Fibroblast of skin of left biceps (primary cell): ENCODE measurements at regions not wholly inside any gene's neighbourhood (a gene's known extent, or its start where the extent isn't known, plus 50 kb on each side); places are given as distances from the start of the nearest gene placed in this dataset.

Source experiments
- DNase-seq, 2 experiments: peaks; one replicate each; pipeline ENCODE4 v3.0.0-alpha.2; 2013; ENCODE audit warnings: low read depth in 2 of 2

DNA sequence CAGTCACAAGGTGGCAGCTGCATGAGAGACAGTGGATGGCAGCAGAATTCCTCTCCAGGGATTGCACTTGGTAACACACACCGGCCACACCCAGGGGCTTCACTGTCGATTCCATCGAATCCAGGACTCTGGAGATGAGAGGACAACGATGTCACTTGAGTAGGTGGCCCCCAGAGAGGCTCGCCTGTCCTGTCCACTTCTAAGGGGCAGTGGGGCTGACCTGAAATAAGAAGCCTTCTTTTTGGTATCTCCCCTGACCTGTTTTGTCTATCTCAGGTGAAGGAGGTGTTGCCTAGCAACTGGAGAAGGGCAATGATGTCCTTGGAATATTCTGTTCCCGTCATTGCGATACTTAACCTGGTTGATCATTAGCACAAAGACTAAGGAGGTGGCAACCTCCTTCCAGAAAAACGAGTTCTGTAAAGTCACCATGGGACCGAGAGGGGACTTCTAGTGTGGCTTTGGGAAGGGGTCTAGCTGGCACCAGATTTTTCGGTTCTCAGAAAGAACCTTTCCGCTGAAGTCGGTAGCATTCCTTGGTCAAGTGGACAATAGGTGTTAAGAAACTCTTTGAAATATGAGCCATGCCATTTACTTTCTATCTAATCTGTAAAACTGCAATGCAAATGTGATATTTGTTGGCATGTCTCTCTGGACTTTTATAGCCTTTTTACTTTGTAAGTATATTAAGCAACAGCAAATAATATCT is 85.2 kb upstream of the TMPRSS2 start:
- DNase-seq, result no peak

DNA sequence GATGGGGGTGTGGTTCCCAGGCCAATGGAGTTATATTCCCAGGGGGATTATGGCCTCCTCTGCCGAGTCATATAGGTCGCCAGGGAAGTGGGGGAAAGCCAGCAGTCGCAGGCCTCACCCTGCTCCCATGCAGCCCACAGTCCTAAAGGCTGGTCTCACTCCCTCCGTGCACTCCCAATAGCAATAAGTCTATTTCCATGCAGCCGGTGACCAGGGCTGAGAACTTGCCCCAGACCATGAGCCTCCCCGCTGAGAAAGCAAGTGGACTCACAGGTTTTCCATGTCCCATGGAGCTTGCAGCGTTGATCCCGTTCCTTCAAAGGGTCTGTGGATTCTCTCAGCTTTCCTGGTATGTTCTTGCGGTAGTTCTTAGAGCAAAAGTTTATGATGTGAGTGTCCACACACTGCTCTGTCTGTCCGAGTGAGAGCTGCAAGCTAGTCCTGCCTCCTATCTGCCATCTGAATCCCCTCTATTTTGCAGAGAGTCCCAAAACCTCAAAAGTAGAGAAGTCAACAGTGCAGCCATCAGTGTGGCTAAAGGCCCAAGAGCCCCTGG is 81.7 kb upstream of the TMPRSS2 start:
- no peak for DNase-seq

DNA sequence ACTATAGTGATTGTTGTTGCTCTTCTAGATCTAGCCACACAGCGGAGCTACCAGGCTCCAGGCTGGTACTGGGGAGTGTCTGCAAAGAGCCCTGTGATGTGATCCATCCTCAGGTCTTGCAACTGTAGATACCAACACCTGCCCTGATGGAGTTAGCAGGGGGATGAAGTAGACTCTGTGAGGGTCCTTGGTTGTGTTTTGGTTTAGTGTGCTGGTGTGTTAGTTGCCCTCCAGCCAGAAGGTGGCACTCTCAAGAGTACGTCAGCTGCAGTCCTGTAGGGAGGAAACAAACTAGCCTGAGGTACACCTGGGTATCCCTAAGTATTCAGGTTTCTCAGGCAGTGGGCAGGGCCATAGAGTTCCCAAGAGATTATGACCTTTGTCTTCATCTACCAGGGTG is 81.2 kb upstream of the TMPRSS2 start:
- no peak for DNase-seq

DNA sequence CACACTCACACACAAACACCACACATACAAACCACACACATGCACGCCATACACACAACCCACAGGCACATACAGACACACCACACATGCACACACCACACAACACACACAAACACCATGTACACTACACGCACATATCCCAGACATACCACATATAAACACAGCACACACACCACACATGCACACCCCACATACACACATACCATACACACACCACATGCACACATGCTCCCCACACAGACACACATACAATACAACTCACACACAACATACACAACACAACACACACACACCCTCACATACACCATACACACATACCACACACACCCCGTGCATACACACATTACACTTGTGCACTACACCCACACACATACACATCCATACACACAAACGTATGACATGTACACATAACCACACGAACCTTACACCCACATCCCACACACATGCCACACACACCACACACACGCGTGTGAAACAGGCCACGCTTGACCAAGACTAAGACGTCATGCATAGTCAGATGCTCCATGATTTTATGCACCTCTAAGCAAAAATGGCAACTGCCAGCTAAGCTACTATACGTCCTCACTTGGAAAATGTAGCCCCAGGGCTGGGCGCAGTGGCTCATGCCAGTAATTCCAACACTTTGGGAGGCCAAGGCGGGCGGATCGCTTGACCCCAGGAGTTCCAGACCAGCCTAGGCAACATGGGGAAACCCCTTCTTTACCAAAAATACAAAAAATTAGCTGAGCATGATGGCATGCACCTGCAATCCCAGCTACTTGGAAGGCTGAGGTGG is 77.4 kb upstream of the TMPRSS2 start:
- DNase-seq, result no peak

DNA sequence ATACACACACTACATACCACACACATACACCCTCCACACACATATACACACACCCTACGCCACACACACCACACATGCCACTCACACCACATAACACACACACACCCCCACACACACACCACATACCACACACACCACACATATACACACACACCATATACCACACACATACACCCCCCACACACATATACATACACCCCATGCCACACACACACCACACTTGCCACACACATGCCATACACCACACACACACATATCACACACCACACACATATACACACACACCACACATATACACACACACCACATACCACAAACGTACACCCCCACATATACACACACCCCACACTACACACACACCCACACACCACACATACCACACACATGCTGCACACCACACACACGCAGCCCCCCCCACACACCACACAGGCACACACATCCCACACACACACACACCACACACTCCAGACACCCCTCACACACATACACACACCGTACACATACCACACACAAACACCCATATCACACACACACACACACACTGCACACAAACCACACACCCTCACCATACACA is 76.7 kb upstream of the TMPRSS2 start:
- no peak for DNase-seq

DNA sequence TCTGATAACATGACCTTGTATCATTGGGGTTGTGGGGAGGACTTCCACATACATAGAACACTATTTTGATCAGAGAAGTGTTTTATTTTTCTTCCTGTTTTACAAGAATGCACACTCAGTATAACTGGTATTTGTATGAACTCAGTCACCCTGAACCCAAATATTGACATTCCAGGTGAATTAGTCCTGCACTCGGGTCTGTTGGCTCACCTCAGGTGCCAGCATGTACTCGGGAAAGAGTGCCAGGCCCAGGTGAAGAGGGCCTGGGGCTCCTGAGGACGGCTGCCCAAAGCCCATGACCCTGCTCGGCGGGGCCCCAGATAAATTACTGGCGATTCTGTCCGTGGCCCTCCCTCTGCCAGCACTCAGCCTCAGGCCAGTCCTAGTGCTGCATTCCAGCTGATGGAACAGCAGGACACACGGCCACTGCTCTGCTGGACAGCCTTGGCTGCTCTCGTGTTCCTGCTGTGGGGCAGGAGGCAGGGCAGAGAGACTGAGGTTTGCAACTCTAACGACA is 75.4 kb upstream of the TMPRSS2 start:
- no peak for DNase-seq

DNA sequence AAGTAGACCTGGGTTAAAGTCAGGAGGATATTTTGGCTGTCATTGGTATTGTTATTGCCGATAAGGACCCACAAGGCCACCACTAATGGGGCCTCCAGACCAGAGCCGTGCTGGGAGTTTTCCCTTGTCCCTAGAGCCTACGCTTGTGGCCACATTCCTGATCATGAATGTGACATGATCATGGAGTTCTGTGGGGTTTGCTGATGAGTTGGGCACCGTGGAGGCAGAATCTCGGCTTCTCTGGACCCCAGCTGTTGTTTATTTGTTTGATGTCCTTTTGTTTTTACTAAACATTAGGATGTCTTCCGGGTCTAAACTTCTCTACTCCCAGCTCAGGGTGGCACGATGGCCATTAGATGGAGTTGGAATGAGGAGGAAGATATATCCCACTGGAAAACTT is 74.9 kb upstream of the TMPRSS2 start:
- DNase-seq, result no peak

DNA sequence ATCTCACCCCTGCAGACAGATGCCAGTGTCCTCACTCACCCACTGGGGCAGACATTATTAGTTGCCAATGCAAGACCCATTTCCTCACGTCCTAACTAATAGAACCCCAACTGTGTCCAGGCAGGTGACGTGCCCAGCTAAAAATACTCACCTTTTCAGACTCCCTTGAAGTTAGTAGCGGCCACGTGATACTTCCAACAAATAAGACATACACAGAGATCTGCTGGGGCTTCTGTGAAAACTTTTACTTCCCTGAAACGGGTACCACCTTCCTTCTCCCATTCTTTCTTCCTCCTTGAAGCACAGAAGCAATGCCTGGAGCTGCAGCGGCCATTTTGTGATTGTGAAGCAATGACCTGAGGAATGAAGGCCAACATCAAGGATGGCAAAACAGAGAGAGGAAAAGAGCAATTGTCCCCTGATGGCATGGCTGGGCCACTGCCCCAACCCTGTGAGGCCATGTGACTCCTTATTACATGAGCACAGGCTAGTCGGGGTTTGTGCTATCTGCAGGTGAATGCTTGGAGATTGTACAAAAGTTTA is 74.4 kb upstream of the TMPRSS2 start:
- no peak for DNase-seq

DNA sequence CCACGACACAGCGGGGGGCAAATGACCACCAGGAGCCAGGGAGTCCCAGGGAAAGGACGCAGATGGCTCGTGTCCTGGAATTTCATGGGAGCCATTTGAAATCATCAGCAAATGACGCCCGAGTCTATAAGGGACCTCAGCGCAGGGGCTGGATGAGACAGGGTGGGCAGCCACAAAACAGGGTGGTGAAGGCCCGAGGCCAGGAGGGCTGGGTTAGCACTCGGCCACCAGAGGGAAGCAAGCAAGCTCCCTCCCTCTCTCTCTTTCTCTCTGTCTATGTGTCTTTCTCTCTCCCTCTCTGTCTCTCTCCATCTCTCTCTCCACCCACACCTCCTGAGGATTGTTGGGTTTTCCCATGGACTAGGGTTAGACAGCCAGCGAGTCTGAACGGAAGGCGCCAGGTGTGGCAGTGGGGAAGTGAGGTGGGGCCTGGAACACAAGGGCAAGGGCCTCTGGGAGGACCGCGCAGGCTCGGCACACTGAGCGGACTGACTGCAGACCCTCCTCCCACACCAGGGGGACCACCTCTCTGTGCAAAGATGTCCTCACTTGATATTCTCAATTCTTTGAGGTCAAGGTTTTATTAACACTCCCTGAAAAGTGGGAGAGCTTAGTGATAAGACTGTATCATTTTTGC is 73.8 kb upstream of the TMPRSS2 start:
- no peak for DNase-seq

DNA sequence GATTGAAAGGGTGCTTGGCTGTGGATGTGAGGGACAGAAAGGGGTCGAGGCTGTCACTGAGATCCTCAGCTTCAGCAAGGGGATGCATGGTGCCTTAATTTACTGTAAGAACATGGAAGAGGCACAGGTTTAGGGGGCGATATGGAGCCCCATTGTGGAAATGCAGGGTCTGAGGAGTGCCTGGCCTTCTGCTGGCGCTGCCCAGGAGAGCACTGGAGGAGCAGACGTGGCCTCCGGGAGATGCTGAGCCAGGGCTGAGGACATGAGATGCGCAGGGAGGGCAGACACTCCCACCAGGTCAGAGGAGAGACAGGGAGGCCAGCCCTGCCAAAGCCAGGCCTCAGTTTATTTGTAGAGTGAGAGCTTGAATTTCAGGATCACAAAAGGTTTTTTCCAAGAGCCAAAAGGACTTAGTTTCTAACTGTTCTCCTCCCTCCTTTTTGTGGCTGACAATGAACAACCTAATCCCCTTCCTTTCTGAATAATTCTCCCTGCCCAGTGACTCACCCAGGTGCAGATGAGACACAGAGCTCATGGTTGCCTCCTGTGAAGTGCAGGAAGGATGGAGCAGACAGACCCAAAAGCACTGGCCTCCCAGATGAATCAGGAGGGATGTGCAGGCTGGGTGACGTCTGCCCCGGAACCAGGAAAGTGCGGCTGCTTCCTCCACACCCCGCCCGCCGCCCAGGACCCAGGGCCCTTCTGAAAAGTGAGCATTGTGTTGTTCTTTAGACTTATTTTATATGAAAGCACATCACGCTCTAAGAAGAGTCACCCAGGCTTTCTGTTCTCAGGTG is 73.0 kb upstream of the TMPRSS2 start:
- DNase-seq, result no peak

DNA sequence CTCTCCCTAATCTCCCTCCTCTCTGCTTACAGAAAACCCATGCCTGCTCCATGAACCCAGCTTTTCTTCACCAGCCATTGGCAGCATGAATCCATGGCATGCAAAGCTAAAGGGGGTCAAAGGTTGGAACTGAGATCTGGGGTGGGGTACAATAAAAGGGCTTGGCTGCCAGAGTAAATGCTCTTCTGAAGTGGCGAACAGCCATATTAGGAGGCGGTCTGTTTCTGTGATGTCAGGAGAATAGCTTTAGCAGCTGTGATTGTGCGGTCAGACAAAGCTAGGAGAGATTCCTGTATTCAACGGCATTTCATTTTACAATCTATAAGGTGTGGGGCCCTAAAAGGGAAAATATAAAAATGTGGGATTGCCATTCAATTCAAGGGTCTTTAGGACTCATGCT is 71.7 kb upstream of the TMPRSS2 start:
- DNase-seq, result no peak

DNA sequence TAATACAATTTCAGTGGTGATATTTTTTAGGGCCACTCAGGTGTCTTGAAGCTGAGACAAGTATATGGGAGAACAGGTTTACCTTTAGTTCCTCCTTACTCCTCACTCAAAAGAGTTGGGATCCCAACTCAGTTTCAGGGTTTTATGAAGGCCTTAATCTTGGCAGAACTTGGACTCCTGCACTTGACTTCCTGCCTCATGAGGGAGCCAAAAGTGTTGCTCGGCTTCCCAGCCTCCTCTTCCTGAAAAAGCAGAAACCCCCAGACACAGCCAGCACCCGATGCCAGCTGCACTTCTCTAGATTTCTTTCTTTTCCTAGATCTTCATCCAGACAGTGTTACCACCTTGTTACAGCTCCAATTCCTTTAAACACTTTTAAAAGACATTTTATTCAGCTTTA is 70.8 kb upstream of the TMPRSS2 start:
- DNase-seq, result no peak

DNA sequence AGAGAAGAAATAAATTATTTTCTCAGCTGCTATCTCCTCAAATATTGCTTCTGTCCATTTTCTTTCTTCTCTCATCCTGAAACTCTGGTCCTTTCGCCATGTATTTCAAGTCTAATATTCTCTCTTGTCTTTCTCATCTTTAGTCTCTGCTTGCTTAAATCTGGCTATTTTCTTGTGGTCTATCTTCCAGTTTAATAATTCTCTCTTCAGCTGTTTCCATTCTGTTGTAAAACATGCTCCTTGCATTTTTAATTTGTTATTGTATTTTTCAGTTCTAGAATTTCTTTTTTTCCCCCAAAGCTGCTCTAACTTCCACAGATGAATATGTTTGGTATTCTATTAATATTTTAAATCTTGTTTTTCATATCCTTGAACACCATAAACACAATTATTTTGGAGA is 70.1 kb upstream of the TMPRSS2 start:
- no peak for DNase-seq

DNA sequence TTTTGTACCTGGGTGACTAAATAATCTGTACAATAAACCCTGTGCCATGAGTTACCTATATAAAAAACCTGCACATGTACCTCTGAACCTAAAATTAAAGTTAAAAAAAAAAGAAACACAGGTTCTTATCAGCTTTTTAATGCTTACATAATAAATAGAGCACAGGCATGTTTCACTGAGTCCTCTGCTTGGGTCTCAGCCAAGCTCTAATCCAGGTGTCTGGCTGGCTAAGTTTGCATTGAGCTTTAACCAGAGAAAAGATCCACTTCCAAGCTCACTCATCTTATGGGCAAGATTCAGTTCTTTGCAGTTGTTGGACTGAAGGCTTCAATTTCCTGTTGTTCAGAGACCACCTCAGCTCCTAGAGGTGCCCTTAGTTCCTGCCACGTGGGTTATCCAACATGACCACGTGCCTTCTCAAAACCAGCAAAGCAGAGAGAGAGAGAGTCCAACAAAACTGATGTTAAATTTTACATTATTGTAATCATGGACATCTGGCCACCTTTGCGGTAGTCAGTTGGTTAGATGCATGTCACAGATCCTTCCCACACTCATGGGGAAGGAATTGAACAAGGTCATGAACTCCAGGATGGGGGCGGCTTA is 68.2 kb upstream of the TMPRSS2 start:
- DNase-seq, result no peak

DNA sequence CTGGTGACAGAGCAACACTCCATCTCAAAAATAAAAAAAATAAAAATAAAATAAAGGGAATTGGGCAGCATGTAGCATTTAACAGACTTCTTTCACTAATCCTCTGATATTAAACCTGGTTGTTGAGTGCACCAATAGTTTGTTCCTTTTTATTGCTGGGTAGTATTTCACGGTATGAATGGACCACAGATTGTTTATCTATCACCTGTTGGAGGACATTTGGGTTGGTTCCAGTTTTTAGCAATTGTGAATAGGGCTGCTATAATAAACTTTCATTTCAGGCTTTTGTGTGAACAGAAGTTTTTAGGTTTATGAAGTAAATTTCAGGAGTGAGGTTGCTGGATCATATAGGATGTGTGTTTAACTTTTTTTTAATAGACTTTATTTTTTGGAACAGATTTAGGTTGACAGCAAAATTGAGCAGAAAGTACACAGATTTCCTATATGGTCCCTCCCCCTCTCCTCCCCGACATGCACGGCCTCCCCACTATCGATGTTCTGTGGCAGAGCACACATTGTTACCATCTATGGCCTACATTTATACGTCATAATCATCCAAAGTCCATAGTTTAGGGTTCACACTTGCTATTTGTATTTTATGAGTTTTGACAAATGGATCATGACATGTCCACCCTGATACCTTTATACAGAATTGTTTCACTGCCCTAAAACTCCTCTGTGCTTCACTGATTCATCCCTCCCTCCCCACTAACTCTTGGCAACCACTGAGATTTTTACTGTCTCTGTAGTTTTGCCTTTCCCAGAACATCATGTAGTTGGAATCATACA is 66.1 kb upstream of the TMPRSS2 start:
- no peak for DNase-seq

DNA sequence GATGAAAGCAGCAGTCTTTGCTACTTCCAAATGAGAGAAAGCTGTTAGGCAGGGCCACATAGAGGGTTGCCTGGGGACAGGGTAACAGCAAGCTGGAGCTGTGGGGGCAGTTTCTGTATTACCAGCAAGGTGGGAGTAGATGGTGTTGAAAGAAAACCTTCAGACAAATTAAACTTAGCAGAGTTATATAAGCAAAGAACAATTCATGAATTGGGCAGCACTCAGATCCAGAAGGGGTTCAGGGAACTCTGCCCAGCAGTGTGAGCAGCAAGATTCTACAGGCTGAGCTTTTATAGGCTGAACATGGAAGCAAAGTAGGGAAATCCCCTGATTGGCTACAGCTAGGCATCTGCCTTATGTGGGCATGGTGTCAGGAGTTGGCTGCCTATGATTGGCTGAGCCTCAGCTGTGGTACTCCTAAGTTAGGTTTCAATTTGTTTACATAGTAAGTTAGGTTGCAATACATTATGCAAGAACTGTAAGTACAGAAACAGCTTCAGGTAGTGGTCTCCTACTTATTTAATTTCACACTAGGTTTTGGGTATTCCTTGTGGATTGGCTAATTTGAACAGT is 64.1 kb upstream of the TMPRSS2 start:
- DNase-seq, result no peak

DNA sequence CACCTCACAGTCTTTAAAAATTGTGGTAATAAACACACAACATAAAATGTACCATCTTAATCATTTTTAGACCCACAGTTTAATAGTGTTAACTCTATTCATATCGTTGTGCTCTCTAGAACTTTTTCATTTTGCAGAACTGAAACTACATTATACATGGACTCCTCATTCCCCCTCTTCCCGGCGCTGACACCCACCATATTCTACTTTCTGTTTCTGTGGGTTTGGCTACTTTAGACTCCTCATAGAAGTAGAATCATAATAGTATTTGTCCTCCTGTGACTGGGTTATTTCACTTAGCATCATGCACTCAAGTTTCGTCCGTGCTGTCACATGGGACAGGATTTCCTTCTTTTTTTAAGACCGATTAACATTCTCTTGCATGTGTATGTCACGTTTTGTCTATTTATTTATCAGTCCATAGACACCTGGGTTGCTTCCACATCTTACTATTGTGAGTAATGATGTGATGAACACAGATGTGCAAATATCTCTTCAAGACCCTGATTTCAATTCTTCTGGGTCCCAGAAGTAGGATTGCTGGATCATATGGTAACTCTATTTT is 62.9 kb upstream of the TMPRSS2 start:
- DNase-seq, result no peak

DNA sequence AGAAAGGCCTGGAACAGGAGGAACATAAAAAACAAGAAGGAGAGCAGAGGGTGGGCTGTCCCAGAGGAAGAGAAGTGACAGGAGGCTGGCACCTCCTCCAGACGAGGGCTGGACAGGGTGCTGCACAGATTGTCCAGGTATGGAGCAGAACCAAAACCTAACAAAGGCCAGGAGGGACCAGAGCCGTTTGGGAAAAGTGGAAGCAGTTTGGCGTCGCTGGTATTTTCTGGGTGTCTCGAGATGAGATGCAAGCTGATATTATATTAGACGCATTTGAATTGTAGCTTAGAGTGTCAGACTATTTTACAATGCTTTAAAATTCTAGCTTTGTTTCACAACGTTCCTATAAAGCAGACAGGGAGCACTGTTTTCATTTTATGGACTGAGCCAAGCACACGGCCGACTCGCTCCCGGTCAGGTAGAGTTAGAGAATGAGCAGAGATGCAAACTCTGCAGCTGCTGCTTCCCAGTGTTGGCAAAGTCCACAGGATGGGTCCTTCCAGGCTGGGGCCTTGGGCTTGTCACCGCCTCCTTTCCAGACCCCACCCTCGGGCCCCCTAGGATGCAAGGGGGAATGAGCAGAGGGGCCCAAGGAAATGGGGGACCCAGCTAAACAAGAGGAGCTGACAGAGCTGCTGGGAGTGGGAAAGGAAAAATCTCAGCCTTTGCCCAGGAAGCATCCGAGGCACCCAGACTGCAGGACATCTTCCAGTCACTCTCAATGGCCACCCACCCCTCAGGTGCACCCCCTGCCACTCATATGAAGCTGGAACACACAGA is 60.8 kb upstream of the TMPRSS2 start:
- no peak for DNase-seq
